ENCODE measurements at regions not wholly inside any gene's neighbourhood (a gene's known extent, or its start where the extent isn't known, plus 50 kb on each side); places are given as distances from the start of the nearest gene placed in this dataset.
"Not testable (repeated sequence)": the region's sequence is repeated elsewhere in the genome, so short reads cannot be mapped to it uniquely, and the experiment has no call there.

GRCh38 chr17:26735977-26736376 lies 557.9 kb upstream of the WSB1 start:
- POLR2A ChIA-PET; H3K9me3 ChIP-seq (ENCODE audit: control insufficient read depth, insufficient read depth, low read depth, low read length); H3K4me1 ChIP-seq (ENCODE audit: control insufficient read depth, insufficient read depth, low read length); CTCF ChIA-PET; H3K4me3 ChIP-seq (ENCODE audit: low read depth, low read length); H3K27ac ChIP-seq (ENCODE audit: extremely low read depth, low read depth, low read length); H3K36me3 ChIP-seq (ENCODE audit: control insufficient read depth in 2 of 2, insufficient read depth in 1 of 2, low read length in 2 of 2): not testable (repeated sequence)
- TF ChIP-seq, protein P1, sequence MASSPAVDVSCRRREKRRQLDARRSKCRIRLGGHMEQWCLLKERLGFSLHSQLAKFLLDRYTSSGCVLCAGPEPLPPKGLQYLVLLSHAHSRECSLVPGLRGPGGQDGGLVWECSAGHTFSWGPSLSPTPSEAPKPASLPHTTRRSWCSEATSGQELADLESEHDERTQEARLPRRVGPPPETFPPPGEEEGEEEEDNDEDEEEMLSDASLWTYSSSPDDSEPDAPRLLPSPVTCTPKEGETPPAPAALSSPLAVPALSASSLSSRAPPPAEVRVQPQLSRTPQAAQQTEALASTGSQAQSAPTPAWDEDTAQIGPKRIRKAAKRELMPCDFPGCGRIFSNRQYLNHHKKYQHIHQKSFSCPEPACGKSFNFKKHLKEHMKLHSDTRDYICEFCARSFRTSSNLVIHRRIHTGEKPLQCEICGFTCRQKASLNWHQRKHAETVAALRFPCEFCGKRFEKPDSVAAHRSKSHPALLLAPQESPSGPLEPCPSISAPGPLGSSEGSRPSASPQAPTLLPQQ (tag by site-specific recombination; IDR thresholded peaks at IDR 0.05), result peak; percentile 76
- TF ChIP-seq ZFP69B (tag by site-specific recombination; IDR thresholded peaks at IDR 0.05) (peak; percentile 47; the same call in 1 of the 2 replicates), GLIS1 (tag by site-specific recombination; IDR thresholded peaks at IDR 0.05) (peak; percentile 73), KLF1 (tag by site-specific recombination; IDR thresholded peaks at IDR 0.05) (0 out of 2 replicates have a peak, but pooled peaks have one; percentile 21)

DNA sequence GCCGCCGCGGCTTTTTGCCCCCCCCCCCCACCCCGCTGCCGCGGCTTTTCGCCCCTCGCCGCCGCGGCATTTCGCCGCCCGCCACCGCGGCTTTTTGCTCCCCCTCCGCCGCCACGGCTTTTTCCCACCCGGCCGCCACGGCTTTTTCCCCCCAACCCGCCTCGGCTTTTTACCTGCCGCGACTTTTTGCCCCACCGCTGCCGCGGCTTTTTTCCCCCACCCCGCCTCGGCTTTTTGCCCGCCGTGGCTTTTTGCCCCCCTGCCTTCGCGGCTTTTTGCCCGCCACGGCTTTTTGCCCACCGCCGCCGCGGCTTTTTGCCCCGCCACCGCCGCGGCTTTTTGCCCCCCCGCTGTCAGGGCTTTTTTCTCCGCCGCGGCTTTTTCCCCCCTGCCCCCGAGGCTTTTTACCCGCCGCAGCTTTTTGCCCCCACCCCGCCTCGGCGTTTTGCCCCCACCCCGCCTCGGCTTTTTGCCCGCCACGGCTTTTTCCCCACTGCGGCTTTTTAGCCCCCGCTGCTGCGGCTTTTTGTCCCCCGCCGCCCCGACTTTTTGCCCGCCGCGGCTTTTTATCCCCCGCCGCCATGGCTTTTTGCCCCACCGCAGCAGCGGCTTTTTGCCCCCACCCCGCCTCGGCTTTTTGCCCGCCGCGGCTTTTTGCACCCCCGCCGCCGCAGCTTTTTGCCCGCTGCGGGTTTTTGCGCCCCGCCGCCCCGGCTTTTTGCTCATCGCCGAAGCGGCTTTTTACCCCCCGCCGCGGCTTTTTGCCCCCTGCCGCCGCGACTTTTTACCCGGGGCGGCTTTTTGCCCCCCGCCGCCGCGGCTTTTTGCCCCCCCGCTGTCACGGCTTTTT lies 527.8 kb upstream of the WSB1 start:
- no peak overlapping the region for H3K4me3 ChIP-seq (ENCODE audit: low read depth, low read length)
- H3K9me3 ChIP-seq (ENCODE audit: control insufficient read depth, insufficient read depth, low read depth, low read length), result no peaks in the 10 kb centered on the region
- ChIA-PET POLR2A (no interaction called here), CTCF (no interaction called here)
- no peaks in the 10 kb centered on the region for H3K4me1 ChIP-seq (ENCODE audit: control insufficient read depth, insufficient read depth, low read length)
- no peaks in the 10 kb centered on the region for H3K36me3 ChIP-seq (ENCODE audit: control insufficient read depth in 2 of 2, insufficient read depth in 1 of 2, low read length in 2 of 2)
- H3K27ac ChIP-seq (ENCODE audit: extremely low read depth, low read depth, low read length), result no peak overlapping the region
- no peak for TF ChIP-seq ZNF768 (tag by site-specific recombination; IDR thresholded peaks at IDR 0.05)
- TF ChIP-seq KLF9 (tag by site-specific recombination; IDR thresholded peaks at IDR 0.05; ENCODE audit: low read depth), result no peak
- no peak for TF ChIP-seq ZNF132 (tag by site-specific recombination; IDR thresholded peaks at IDR 0.05; ENCODE audit: borderline replicate concordance)
- TF ChIP-seq ZNF18 (tag by site-specific recombination; IDR thresholded peaks at IDR 0.05), result no peak
- no peak for TF ChIP-seq ZNF433 (tag by site-specific recombination; IDR thresholded peaks at IDR 0.05; ENCODE audit: low read depth)
- no peak for TF ChIP-seq KLF8 (tag by site-specific recombination; IDR thresholded peaks at IDR 0.05)
- TF ChIP-seq PRDM2 (tag by site-specific recombination; IDR thresholded peaks at IDR 0.05; ENCODE audit: borderline replicate concordance), result no peak
- no peak for TF ChIP-seq ZNF19 (tag by site-specific recombination; IDR thresholded peaks at IDR 0.05; ENCODE audit: low read depth)
- no peak for TF ChIP-seq GLIS1 (tag by site-specific recombination; IDR thresholded peaks at IDR 0.05)
- TF ChIP-seq ZNF155 (tag by site-specific recombination; IDR thresholded peaks at IDR 0.05), result no peak
- TF ChIP-seq, protein P2, sequence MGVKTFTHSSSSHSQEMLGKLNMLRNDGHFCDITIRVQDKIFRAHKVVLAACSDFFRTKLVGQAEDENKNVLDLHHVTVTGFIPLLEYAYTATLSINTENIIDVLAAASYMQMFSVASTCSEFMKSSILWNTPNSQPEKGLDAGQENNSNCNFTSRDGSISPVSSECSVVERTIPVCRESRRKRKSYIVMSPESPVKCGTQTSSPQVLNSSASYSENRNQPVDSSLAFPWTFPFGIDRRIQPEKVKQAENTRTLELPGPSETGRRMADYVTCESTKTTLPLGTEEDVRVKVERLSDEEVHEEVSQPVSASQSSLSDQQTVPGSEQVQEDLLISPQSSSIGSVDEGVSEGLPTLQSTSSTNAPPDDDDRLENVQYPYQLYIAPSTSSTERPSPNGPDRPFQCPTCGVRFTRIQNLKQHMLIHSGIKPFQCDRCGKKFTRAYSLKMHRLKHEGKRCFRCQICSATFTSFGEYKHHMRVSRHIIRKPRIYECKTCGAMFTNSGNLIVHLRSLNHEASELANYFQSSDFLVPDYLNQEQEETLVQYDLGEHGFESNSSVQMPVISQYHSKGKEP (tag by site-specific recombination; IDR thresholded peaks at IDR 0.05), result no peak
- no peak for TF ChIP-seq YY1 (tag by site-specific recombination; IDR thresholded peaks at IDR 0.05)
- TF ChIP-seq, protein P3, sequence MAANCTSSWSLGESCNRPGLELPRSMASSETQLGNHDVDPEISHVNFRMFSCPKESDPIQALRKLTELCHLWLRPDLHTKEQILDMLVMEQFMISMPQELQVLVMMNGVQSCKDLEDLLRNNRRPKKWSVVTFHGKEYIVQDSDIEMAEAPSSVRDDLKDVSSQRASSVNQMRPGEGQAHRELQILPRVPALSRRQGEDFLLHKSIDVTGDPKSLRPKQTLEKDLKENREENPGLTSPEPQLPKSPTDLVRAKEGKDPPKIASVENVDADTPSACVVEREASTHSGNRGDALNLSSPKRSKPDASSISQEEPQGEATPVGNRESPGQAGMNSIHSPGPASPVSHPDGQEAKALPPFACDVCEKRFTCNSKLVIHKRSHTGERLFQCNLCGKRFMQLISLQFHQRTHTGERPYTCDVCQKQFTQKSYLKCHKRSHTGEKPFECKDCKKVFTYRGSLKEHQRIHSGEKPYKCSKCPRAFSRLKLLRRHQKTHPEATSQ (tag by site-specific recombination; IDR thresholded peaks at IDR 0.05), result no peak
- no peak for TF ChIP-seq ZNF513 (tag by site-specific recombination; IDR thresholded peaks at IDR 0.05)

Data from HEK293 (cell line).